WTC11 (cell line): ENCODE measurements at regions not wholly inside any gene's neighbourhood (a gene's known extent, or its start where the extent isn't known, plus 50 kb on each side); places are given as distances from the start of the nearest gene placed in this dataset.

Experiments used
- ATF1 ChIP-seq: sonication (generic); formaldehyde crosslinking; IDR thresholded peaks from 2 replicates; pipeline ENCODE4 v1.8.1; 2023; ENCODE audit warnings: mild to moderate bottlenecking, moderate library complexity, missing genetic modification reagents
- CREB1 ChIP-seq: sonication (generic); formaldehyde crosslinking; IDR thresholded peaks from 2 replicates; pipeline ENCODE4 v1.8.0; 2023; ENCODE audit warnings: mild to moderate bottlenecking, missing genetic modification reagents
- ETV6 ChIP-seq: sonication (generic); formaldehyde crosslinking; IDR thresholded peaks from 2 replicates; pipeline ENCODE4 v1.8.1; 2022; ENCODE audit warnings: mild to moderate bottlenecking, missing genetic modification reagents
- MYBL2 ChIP-seq: sonication (generic); formaldehyde crosslinking; IDR thresholded peaks from 2 replicates; pipeline ENCODE4 v1.8.1; 2023; ENCODE audit warnings: mild to moderate bottlenecking, moderate library complexity, missing genetic modification reagents
- RELA ChIP-seq: sonication (generic); formaldehyde crosslinking; IDR thresholded peaks from 2 replicates; pipeline ENCODE4 v1.8.1; 2022; ENCODE audit warnings: missing genetic modification reagents, mild to moderate bottlenecking, borderline replicate concordance
- SP1 ChIP-seq: sonication (generic); formaldehyde crosslinking; conservative IDR thresholded peaks from 2 replicates; pipeline ENCODE4 v1.8.1; 2022; ENCODE audit warnings: missing genetic modification reagents
- ZNF671 ChIP-seq: fragments of 250-450 bp; sonication (Bioruptor Pico); IDR thresholded peaks from 2 replicates; pipeline ENCODE4 v1.8.0; 2021; ENCODE audit warnings: mild to moderate bottlenecking
- TF ChIP-seq, protein P1 (sequence below): fragments of 200-600 bp; IDR thresholded peaks from 2 replicates; pipeline ENCODE4 v1.8.0; 2022; ENCODE audit warnings: antibody characterized with exemption
- TF ChIP-seq, protein P2 (sequence below): sonication (generic); formaldehyde crosslinking; IDR thresholded peaks from 2 replicates; pipeline ENCODE4 v1.8.1; 2023; ENCODE audit warnings: mild to moderate bottlenecking, missing genetic modification reagents
- TF ChIP-seq, protein P3 (sequence below): sonication (generic); formaldehyde crosslinking; IDR thresholded peaks from 2 replicates; pipeline ENCODE4 v1.8.0; 2022; ENCODE audit warnings: mild to moderate bottlenecking, missing genetic modification reagents
- TF ChIP-seq, protein P4 (sequence below): sonication (generic); formaldehyde crosslinking; IDR thresholded peaks from 2 replicates; pipeline ENCODE4 v1.8.1; 2023; ENCODE audit warnings: mild to moderate bottlenecking, missing genetic modification reagents
- TF ChIP-seq, protein P5 (sequence below): sonication (generic); formaldehyde crosslinking; IDR thresholded peaks from 2 replicates; pipeline ENCODE4 v1.8.1; 2022; ENCODE audit warnings: low read depth, missing genetic modification reagents, borderline replicate concordance
- TF ChIP-seq, protein P6 (sequence below): sonication (generic); formaldehyde crosslinking; IDR thresholded peaks from 2 replicates; pipeline ENCODE4 v1.8.0; 2022; ENCODE audit warnings: mild to moderate bottlenecking, missing genetic modification reagents

DNA sequence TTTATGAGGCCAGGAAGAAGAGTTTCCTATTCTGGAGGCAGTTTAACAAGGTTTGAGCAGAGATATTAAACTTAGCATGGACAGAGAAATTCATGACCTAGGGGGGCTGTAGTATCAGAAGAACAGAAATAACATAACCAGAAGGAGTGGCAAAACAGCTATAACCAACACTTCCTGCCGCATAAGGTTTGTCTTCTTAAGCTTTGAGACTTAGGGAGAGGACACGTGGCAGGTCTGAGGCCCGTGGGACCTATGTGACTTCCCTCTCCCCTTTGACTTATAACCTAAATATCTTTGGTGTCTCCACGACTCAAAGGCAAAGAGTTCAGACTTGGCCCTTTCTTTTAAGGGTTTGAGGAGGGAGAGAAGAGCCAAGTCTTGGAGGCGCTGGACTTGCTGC lies 119.1 kb upstream of the PZP start:
- TF ChIP-seq ETV6 (CRISPR knock-in tag) (no peak), SP1 (CRISPR knock-in tag) (no peak), MYBL2 (no peak), CREB1 (CRISPR knock-in tag) (no peak), ZNF671 (CRISPR knock-in tag) (no peak), ATF1 (CRISPR knock-in tag) (no peak), RELA (CRISPR knock-in tag) (no peak)
- TF ChIP-seq, protein P1, sequence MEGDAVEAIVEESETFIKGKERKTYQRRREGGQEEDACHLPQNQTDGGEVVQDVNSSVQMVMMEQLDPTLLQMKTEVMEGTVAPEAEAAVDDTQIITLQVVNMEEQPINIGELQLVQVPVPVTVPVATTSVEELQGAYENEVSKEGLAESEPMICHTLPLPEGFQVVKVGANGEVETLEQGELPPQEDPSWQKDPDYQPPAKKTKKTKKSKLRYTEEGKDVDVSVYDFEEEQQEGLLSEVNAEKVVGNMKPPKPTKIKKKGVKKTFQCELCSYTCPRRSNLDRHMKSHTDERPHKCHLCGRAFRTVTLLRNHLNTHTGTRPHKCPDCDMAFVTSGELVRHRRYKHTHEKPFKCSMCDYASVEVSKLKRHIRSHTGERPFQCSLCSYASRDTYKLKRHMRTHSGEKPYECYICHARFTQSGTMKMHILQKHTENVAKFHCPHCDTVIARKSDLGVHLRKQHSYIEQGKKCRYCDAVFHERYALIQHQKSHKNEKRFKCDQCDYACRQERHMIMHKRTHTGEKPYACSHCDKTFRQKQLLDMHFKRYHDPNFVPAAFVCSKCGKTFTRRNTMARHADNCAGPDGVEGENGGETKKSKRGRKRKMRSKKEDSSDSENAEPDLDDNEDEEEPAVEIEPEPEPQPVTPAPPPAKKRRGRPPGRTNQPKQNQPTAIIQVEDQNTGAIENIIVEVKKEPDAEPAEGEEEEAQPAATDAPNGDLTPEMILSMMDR, result no peak
- TF ChIP-seq, protein P2, sequence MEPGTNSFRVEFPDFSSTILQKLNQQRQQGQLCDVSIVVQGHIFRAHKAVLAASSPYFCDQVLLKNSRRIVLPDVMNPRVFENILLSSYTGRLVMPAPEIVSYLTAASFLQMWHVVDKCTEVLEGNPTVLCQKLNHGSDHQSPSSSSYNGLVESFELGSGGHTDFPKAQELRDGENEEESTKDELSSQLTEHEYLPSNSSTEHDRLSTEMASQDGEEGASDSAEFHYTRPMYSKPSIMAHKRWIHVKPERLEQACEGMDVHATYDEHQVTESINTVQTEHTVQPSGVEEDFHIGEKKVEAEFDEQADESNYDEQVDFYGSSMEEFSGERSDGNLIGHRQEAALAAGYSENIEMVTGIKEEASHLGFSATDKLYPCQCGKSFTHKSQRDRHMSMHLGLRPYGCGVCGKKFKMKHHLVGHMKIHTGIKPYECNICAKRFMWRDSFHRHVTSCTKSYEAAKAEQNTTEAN, result no peak
- TF ChIP-seq, protein P3, sequence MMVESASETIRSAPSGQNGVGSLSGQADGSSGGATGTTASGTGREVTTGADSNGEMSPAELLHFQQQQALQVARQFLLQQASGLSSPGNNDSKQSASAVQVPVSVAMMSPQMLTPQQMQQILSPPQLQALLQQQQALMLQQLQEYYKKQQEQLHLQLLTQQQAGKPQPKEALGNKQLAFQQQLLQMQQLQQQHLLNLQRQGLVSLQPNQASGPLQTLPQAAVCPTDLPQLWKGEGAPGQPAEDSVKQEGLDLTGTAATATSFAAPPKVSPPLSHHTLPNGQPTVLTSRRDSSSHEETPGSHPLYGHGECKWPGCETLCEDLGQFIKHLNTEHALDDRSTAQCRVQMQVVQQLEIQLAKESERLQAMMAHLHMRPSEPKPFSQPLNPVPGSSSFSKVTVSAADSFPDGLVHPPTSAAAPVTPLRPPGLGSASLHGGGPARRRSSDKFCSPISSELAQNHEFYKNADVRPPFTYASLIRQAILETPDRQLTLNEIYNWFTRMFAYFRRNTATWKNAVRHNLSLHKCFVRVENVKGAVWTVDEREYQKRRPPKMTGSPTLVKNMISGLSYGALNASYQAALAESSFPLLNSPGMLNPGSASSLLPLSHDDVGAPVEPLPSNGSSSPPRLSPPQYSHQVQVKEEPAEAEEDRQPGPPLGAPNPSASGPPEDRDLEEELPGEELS (CRISPR knock-in tag), result no peak
- TF ChIP-seq, protein P4, sequence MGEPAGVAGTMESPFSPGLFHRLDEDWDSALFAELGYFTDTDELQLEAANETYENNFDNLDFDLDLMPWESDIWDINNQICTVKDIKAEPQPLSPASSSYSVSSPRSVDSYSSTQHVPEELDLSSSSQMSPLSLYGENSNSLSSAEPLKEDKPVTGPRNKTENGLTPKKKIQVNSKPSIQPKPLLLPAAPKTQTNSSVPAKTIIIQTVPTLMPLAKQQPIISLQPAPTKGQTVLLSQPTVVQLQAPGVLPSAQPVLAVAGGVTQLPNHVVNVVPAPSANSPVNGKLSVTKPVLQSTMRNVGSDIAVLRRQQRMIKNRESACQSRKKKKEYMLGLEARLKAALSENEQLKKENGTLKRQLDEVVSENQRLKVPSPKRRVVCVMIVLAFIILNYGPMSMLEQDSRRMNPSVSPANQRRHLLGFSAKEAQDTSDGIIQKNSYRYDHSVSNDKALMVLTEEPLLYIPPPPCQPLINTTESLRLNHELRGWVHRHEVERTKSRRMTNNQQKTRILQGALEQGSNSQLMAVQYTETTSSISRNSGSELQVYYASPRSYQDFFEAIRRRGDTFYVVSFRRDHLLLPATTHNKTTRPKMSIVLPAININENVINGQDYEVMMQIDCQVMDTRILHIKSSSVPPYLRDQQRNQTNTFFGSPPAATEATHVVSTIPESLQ (CRISPR knock-in tag), result no peak
- TF ChIP-seq, protein P5, sequence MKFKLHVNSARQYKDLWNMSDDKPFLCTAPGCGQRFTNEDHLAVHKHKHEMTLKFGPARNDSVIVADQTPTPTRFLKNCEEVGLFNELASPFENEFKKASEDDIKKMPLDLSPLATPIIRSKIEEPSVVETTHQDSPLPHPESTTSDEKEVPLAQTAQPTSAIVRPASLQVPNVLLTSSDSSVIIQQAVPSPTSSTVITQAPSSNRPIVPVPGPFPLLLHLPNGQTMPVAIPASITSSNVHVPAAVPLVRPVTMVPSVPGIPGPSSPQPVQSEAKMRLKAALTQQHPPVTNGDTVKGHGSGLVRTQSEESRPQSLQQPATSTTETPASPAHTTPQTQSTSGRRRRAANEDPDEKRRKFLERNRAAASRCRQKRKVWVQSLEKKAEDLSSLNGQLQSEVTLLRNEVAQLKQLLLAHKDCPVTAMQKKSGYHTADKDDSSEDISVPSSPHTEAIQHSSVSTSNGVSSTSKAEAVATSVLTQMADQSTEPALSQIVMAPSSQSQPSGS (CRISPR knock-in tag), result no peak
- TF ChIP-seq, protein P6, sequence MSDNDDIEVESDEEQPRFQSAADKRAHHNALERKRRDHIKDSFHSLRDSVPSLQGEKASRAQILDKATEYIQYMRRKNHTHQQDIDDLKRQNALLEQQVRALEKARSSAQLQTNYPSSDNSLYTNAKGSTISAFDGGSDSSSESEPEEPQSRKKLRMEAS (CRISPR knock-in tag), result no peak
